HUDEP-2 (cell line): ENCODE measurements at regions not wholly inside any gene's neighbourhood (a gene's known extent, or its start where the extent isn't known, plus 50 kb on each side); places are given as distances from the start of the nearest gene placed in this dataset.
"Not testable (repeated sequence)": the region's sequence is repeated elsewhere in the genome, so short reads cannot be mapped to it uniquely, and the experiment has no call there.

Experiments used
- DNase-seq, 76 experiments: peaks; one replicate each; lab custom pipeline; 2025; ENCODE audit not compliant: unreplicated experiment in 76 of 76; lab: John Stamatoyannopoulos, UW

GRCh38 chr15:25624504-25625177 is 185.8 kb upstream of the UBE3A start:
- DNase-seq, result no peak

- no peak for DNase-seq
These were observed 184.9 kb upstream of the UBE3A start for GRCh38 chr15:25623708-25624107.

- no peak for DNase-seq
These were observed 181.6 kb upstream of the UBE3A start for GRCh38 chr15:25620466-25620865.

- no peak for DNase-seq
These were observed 180.9 kb upstream of the UBE3A start for GRCh38 chr15:25619761-25620160.

- no peak for DNase-seq
These were observed 180.3 kb upstream of the UBE3A start for GRCh38 chr15:25619076-25619475.

GRCh38 chr15:25618161-25618560 is 179.3 kb upstream of the UBE3A start:
- DNase-seq, result no peak

- no peak for DNase-seq
These were observed 177.6 kb upstream of the UBE3A start for GRCh38 chr15:25616471-25616870.

GRCh38 chr15:25613134-25613533 is 174.3 kb upstream of the UBE3A start:
- DNase-seq, result no peak

GRCh38 chr15:25611603-25612002 is 172.8 kb upstream of the UBE3A start:
- no peak for DNase-seq

GRCh38 chr15:25609371-25609770 is 170.5 kb upstream of the UBE3A start:
- no peak for DNase-seq

GRCh38 chr15:25608926-25609325 is 170.1 kb upstream of the UBE3A start:
- no peak for DNase-seq

GRCh38 chr15:25605151-25605550 is 166.3 kb upstream of the UBE3A start:
- no peak for DNase-seq

GRCh38 chr15:25600751-25601150 is 161.9 kb upstream of the UBE3A start:
- no peak for DNase-seq

- no peak for DNase-seq
These were observed 158.7 kb upstream of the UBE3A start for GRCh38 chr15:25597571-25597970.

GRCh38 chr15:25596644-25597562 is 158.1 kb upstream of the UBE3A start:
- no peak for DNase-seq

- DNase-seq, result no peak
These were observed 149.0 kb upstream of the UBE3A start for GRCh38 chr15:25587616-25588340.

- DNase-seq, result no peak
These were observed 144.1 kb upstream of the UBE3A start for GRCh38 chr15:25582886-25583285.

GRCh38 chr15:25579127-25579526 is 140.3 kb upstream of the UBE3A start:
- DNase-seq, result no peak

GRCh38 chr15:25572191-25572590 is 133.4 kb upstream of the UBE3A start:
- no peak for DNase-seq

GRCh38 chr15:25568751-25569150 is 129.9 kb upstream of the UBE3A start:
- DNase-seq, result no peak

GRCh38 chr15:25566545-25566944 is 127.7 kb upstream of the UBE3A start:
- not testable (repeated sequence) for DNase-seq
